Activated CD4-positive, alpha-beta memory T cell treated with anti-CD3 and anti-CD28 coated beads for 36 hours (primary cell): ENCODE measurements at regions not wholly inside any gene's neighbourhood (a gene's known extent, or its start where the extent isn't known, plus 50 kb on each side); places are given as distances from the start of the nearest gene placed in this dataset.

ENCODE experiments used
- CTCF ChIA-PET: fragments of 350-600 bp; sonication (Branson Sonifier 250); formaldehyde crosslinking; loops from one replicate; lab custom pipeline; 2021; ENCODE audit warnings: antibody characterized with exemption, inconsistent platforms; lab: Charles Lee
- POLR2A ChIA-PET: fragments of 350-600 bp; sonication (Branson Sonifier 250); formaldehyde crosslinking; loops from one replicate; lab custom pipeline; 2021; ENCODE audit warnings: antibody characterized with exemption; lab: Charles Lee
- DNase-seq: peaks from one replicate; pipeline ENCODE4 v3.0.0-alpha.2; 2020
- H3K27ac Mint-ChIP-seq: one replicate; pipeline ENCODE4 v1.8.0; 2021; ENCODE audit warnings: mixed read lengths
- H3K27me3 Mint-ChIP-seq: one replicate; pipeline ENCODE4 v1.8.0; 2021; ENCODE audit warnings: mixed read lengths
- H3K36me3 Mint-ChIP-seq: one replicate; pipeline ENCODE4 v1.8.0; 2021; ENCODE audit warnings: mixed read lengths
- H3K4me1 Mint-ChIP-seq: one replicate; pipeline ENCODE4 v1.8.0; 2021; ENCODE audit warnings: low read depth, mixed read lengths
- H3K4me3 Mint-ChIP-seq: one replicate; pipeline ENCODE4 v1.8.0; 2021; ENCODE audit warnings: mild to moderate bottlenecking, mixed read lengths
- H3K9me3 Mint-ChIP-seq: one replicate; pipeline ENCODE4 v1.8.0; 2021; ENCODE audit warnings: mixed read lengths
- intact Hi-C: fragments of 100-400 bp; cut with micrococcal nuclease; formaldehyde crosslinking; loops from one replicate; pipeline ENCODE4 v1.15.1; 2023

- intact Hi-C loops = no loop called here
- H3K27me3 Mint-ChIP-seq = no peaks in the 10 kb centered on the region
Observed at GRCh38 chr2:150976604-150977003, 285.1 kb downstream of the RBM43 start.

GRCh38 chr2:150974864-150975263 lies 286.8 kb downstream of the RBM43 start:
- Mint-ChIP-seq H3K4me3 (no peak overlapping the region), H3K27me3 (no peaks in the 10 kb centered on the region), H3K27ac (no peak overlapping the region), H3K4me1 (no peaks in the 10 kb centered on the region), H3K36me3 (no peaks in the 10 kb centered on the region), H3K9me3 (no peaks in the 10 kb centered on the region)
- ChIA-PET POLR2A (no interaction called here), CTCF (no interaction called here)
- DNase-seq = no peak
- intact Hi-C loops = no loop called here

More at GRCh38 chr2:150976604-150977003, 285.1 kb downstream of the RBM43 start:
- CTCF ChIA-PET = no interaction called here
- H3K9me3 Mint-ChIP-seq = no peaks in the 10 kb centered on the region
- H3K4me1 Mint-ChIP-seq = no peaks in the 10 kb centered on the region
- H3K27ac Mint-ChIP-seq = no peak overlapping the region
- DNase-seq = no peak
- POLR2A ChIA-PET = no interaction called here
- no peaks in the 10 kb centered on the region for H3K36me3 Mint-ChIP-seq
- no peak overlapping the region for H3K4me3 Mint-ChIP-seq

- Mint-ChIP-seq H3K4me3 (no peak overlapping the region), H3K9me3 (no peaks in the 10 kb centered on the region), H3K27ac (no peak overlapping the region), H3K36me3 (no peaks in the 10 kb centered on the region), H3K27me3 (no peaks in the 10 kb centered on the region), H3K4me1 (no peaks in the 10 kb centered on the region)
- CTCF ChIA-PET = no interaction called here
- no peak for DNase-seq
- POLR2A ChIA-PET = no interaction called here
- intact Hi-C loops = no loop called here
Observed at GRCh38 chr2:150974234-150974633, 287.4 kb downstream of the RBM43 start.

- intact Hi-C loops = no loop called here
- no peak for DNase-seq
- H3K27me3 Mint-ChIP-seq = peaks cover 2% of the 10 kb centered on the region
- H3K4me1 Mint-ChIP-seq = no peaks in the 10 kb centered on the region
- ChIA-PET CTCF (no interaction called here), POLR2A (no interaction called here)
- H3K27ac Mint-ChIP-seq = no peak overlapping the region
- H3K9me3 Mint-ChIP-seq = no peaks in the 10 kb centered on the region
- no peak overlapping the region for H3K4me3 Mint-ChIP-seq
- no peaks in the 10 kb centered on the region for H3K36me3 Mint-ChIP-seq
Observed at GRCh38 chr2:150971910-150972309, 289.8 kb downstream of the RBM43 start.

GRCh38 chr2:150963336-150963735 lies 298.3 kb downstream of the RBM43 start:
- H3K4me1 Mint-ChIP-seq = no peaks in the 10 kb centered on the region
- no peaks in the 10 kb centered on the region for H3K36me3 Mint-ChIP-seq
- H3K9me3 Mint-ChIP-seq = no peaks in the 10 kb centered on the region
- no peak overlapping the region for H3K27ac Mint-ChIP-seq
- intact Hi-C loops = no loop called here
- no peak overlapping the region for H3K4me3 Mint-ChIP-seq
- DNase-seq = no peak
- CTCF ChIA-PET = no interaction called here
- H3K27me3 Mint-ChIP-seq = no peaks in the 10 kb centered on the region
- POLR2A ChIA-PET = no interaction called here

- ChIA-PET CTCF (no interaction called here), POLR2A (no interaction called here)
- intact Hi-C loops = no loop called here
- Mint-ChIP-seq H3K9me3 (no peaks in the 10 kb centered on the region), H3K27ac (no peak overlapping the region), H3K4me1 (no peaks in the 10 kb centered on the region), H3K36me3 (no peaks in the 10 kb centered on the region), H3K4me3 (no peak overlapping the region), H3K27me3 (no peaks in the 10 kb centered on the region)
- no peak for DNase-seq
Observed at GRCh38 chr2:150955231-150955630, 306.4 kb downstream of the RBM43 start.

- CTCF ChIA-PET = interaction anchor here (0.7 kb wide), 1 partner anchor 104 kb away, joined by 3 read pairs; no protein-coding TSS in a partner anchor
- POLR2A ChIA-PET = no interaction called here
- Mint-ChIP-seq H3K4me3 (no peak overlapping the region), H3K27me3 (no peaks in the 10 kb centered on the region), H3K36me3 (no peaks in the 10 kb centered on the region), H3K27ac (no peak overlapping the region), H3K4me1 (no peaks in the 10 kb centered on the region), H3K9me3 (no peaks in the 10 kb centered on the region)
- intact Hi-C loops = no loop called here
- DNase-seq = no peak
Observed at GRCh38 chr2:150946831-150947230, 314.8 kb downstream of the RBM43 start.

- Mint-ChIP-seq H3K9me3 (no peaks in the 10 kb centered on the region), H3K36me3 (no peaks in the 10 kb centered on the region), H3K4me1 (no peaks in the 10 kb centered on the region), H3K27ac (no peak overlapping the region), H3K4me3 (no peak overlapping the region), H3K27me3 (no peaks in the 10 kb centered on the region)
- ChIA-PET CTCF (no interaction called here), POLR2A (no interaction called here)
- intact Hi-C loops = no loop called here
- no peak for DNase-seq
Observed at GRCh38 chr2:150944315-150944714, 317.3 kb downstream of the RBM43 start.

GRCh38 chr2:150939087-150939486 lies 322.6 kb downstream of the RBM43 start:
- H3K36me3 Mint-ChIP-seq = no peaks in the 10 kb centered on the region
- H3K4me3 Mint-ChIP-seq = no peak overlapping the region
- H3K4me1 Mint-ChIP-seq = no peaks in the 10 kb centered on the region
- CTCF ChIA-PET = no interaction called here
- intact Hi-C loops = no loop called here
- no peak overlapping the region for H3K27ac Mint-ChIP-seq
- POLR2A ChIA-PET = no interaction called here
- H3K9me3 Mint-ChIP-seq = no peaks in the 10 kb centered on the region
- H3K27me3 Mint-ChIP-seq = no peaks in the 10 kb centered on the region
- no peak for DNase-seq

GRCh38 chr2:150938527-150938926 lies 323.1 kb downstream of the RBM43 start:
- ChIA-PET CTCF (no interaction called here), POLR2A (no interaction called here)
- no peak overlapping the region for H3K27ac Mint-ChIP-seq
- no peak overlapping the region for H3K4me3 Mint-ChIP-seq
- H3K36me3 Mint-ChIP-seq = no peaks in the 10 kb centered on the region
- intact Hi-C loops = no loop called here
- no peaks in the 10 kb centered on the region for H3K9me3 Mint-ChIP-seq
- no peaks in the 10 kb centered on the region for H3K27me3 Mint-ChIP-seq
- DNase-seq = no peak
- H3K4me1 Mint-ChIP-seq = no peaks in the 10 kb centered on the region

- Mint-ChIP-seq H3K4me3 (no peak overlapping the region), H3K27ac (no peak overlapping the region), H3K9me3 (no peaks in the 10 kb centered on the region), H3K36me3 (no peaks in the 10 kb centered on the region), H3K4me1 (no peaks in the 10 kb centered on the region), H3K27me3 (no peaks in the 10 kb centered on the region)
- ChIA-PET CTCF (no interaction called here), POLR2A (no interaction called here)
- no peak for DNase-seq
- intact Hi-C loops = no loop called here
Observed at GRCh38 chr2:150937030-150937429, 324.6 kb downstream of the RBM43 start.

- Mint-ChIP-seq H3K27me3 (no peaks in the 10 kb centered on the region), H3K4me3 (no peak overlapping the region), H3K27ac (no peak overlapping the region), H3K9me3 (no peaks in the 10 kb centered on the region), H3K36me3 (no peaks in the 10 kb centered on the region), H3K4me1 (no peaks in the 10 kb centered on the region)
- DNase-seq = no peak
- ChIA-PET CTCF (no interaction called here), POLR2A (no interaction called here)
- intact Hi-C loops = no loop called here
Observed at GRCh38 chr2:150931451-150931850, 330.2 kb downstream of the RBM43 start.

- no peaks in the 10 kb centered on the region for H3K4me1 Mint-ChIP-seq
- no peaks in the 10 kb centered on the region for H3K9me3 Mint-ChIP-seq
- DNase-seq = no peak
- H3K27ac Mint-ChIP-seq = no peak overlapping the region
- no peaks in the 10 kb centered on the region for H3K27me3 Mint-ChIP-seq
- CTCF ChIA-PET = interaction anchor here (0.6 kb wide), 1 partner anchor 17 kb away, joined by 3 read pairs; no protein-coding TSS in a partner anchor
- H3K36me3 Mint-ChIP-seq = no peaks in the 10 kb centered on the region
- H3K4me3 Mint-ChIP-seq = no peak overlapping the region
- POLR2A ChIA-PET = no interaction called here
- intact Hi-C loops = no loop called here
Observed at GRCh38 chr2:150925611-150926010, 336.1 kb downstream of the RBM43 start.
